ENCODE measurements at regions not wholly inside any gene's neighbourhood (a gene's known extent, or its start where the extent isn't known, plus 50 kb on each side); places are given as distances from the start of the nearest gene placed in this dataset.

DNA sequence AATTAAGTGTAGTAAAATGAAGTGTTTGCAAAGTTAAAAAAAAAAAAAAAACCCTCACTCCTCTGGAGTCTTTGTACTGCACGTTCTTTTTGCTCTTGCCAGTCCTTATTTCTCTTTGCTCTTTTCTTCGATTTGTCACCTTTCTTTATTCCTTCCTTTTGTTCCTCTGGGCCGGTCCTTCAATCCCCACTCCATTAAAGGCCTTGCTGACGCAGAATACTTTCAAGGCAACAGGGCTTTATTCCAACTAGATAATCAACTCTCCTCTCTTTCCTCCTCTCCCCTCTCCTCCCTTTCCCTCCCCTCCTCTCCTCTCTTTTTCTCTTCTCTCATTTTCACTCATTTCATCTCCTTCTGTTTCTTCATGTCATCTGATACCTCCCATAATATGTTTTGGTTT is 138.2 kb upstream of the NTM start:
- TF ChIP-seq, protein P1, sequence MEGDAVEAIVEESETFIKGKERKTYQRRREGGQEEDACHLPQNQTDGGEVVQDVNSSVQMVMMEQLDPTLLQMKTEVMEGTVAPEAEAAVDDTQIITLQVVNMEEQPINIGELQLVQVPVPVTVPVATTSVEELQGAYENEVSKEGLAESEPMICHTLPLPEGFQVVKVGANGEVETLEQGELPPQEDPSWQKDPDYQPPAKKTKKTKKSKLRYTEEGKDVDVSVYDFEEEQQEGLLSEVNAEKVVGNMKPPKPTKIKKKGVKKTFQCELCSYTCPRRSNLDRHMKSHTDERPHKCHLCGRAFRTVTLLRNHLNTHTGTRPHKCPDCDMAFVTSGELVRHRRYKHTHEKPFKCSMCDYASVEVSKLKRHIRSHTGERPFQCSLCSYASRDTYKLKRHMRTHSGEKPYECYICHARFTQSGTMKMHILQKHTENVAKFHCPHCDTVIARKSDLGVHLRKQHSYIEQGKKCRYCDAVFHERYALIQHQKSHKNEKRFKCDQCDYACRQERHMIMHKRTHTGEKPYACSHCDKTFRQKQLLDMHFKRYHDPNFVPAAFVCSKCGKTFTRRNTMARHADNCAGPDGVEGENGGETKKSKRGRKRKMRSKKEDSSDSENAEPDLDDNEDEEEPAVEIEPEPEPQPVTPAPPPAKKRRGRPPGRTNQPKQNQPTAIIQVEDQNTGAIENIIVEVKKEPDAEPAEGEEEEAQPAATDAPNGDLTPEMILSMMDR (IDR thresholded peaks at IDR 0.05) = no peak
- TF ChIP-seq POLR2A (IDR thresholded peaks at IDR 0.05; ENCODE audit: low read depth) (no peak), POLR2AphosphoS5 (IDR thresholded peaks at IDR 0.05) (no peak)
